Fibroblast of lung (primary cell): ENCODE measurements at regions not wholly inside any gene's neighbourhood (a gene's known extent, or its start where the extent isn't known, plus 50 kb on each side); places are given as distances from the start of the nearest gene placed in this dataset.

ENCODE experiments used
- DNase-seq, 2 donors: peaks; one replicate each; pipeline versions ENCODE4 v3.0.0 to v3.0.0-alpha.2; 2010; ENCODE audit warnings: low read depth in 2 of 2
- H2AFZ ChIP-seq: 2 replicates; pipeline ENCODE4 v1.5.1; 2012; ENCODE audit warnings: low read length, control low read depth, inconsistent platforms
- H3K27ac ChIP-seq: 2 replicates; pipeline ENCODE4 v1.5.1; 2011; ENCODE audit warnings: low read length, control low read depth; ENCODE audit not compliant: insufficient read depth
- H3K27me3 ChIP-seq: 2 replicates; pipeline ENCODE4 v1.5.1; 2011; ENCODE audit warnings: mild to moderate bottlenecking, low read length; ENCODE audit not compliant: control insufficient read depth, insufficient read depth
- H3K36me3 ChIP-seq: 2 replicates; pipeline ENCODE4 v1.5.1; 2011; ENCODE audit warnings: low read length; ENCODE audit not compliant: control insufficient read depth, insufficient read depth
- H3K4me1 ChIP-seq: 2 replicates; pipeline ENCODE4 v1.5.1; 2011; ENCODE audit warnings: low read length; ENCODE audit not compliant: control insufficient read depth, insufficient read depth; ENCODE audit errors: extremely low read depth
- H3K4me2 ChIP-seq: 2 replicates; pipeline ENCODE4 v1.5.1; 2011; ENCODE audit warnings: low read length, control low read depth; ENCODE audit not compliant: insufficient read depth; ENCODE audit errors: extremely low read depth
- H3K4me3 ChIP-seq, 4 experiments: fragments of 200-600 bp in 1 of 4; sonication (generic) in 1 of 4; replicated peaks in 1 of 4; 2 replicates each; pipeline ENCODE4 v1.5.1; 2011 to 2016; ENCODE audit warnings: low read length in 4 of 4, low read depth in 3 of 4, mild to moderate bottlenecking in 3 of 4, control low read depth in 2 of 4, inconsistent platforms in 1 of 4, mixed read lengths in 1 of 4; ENCODE audit not compliant: insufficient read depth in 1 of 4; ENCODE audit errors: control extremely low read depth in 1 of 4
- H3K79me2 ChIP-seq: 2 replicates; pipeline ENCODE4 v1.5.1; 2012; ENCODE audit warnings: mild to moderate bottlenecking, low read length, inconsistent platforms; ENCODE audit not compliant: control insufficient read depth, insufficient read depth
- H3K9ac ChIP-seq: 2 replicates; pipeline ENCODE4 v1.5.1; 2011; ENCODE audit warnings: mild to moderate bottlenecking, low read length, control low read depth; ENCODE audit not compliant: insufficient read depth
- H3K9me3 ChIP-seq: 2 replicates; pipeline ENCODE4 v1.5.1; 2012; ENCODE audit warnings: low read depth, low read length; ENCODE audit not compliant: control insufficient read depth, insufficient read depth
- H4K20me1 ChIP-seq: 2 replicates; pipeline ENCODE4 v1.5.1; 2011; ENCODE audit warnings: low read length; ENCODE audit not compliant: control insufficient read depth, insufficient read depth; ENCODE audit errors: extremely low read depth
- CTCF ChIP-seq, 2 donors: IDR thresholded peaks in 1 of 2; conservative IDR thresholded peaks in 1 of 2; 1 replicate in 1 of 2; 2 replicates in 1 of 2; pipeline ENCODE4 v1.5.1; 2011 to 2012; ENCODE audit warnings: low read length in 2 of 2, control low read depth in 1 of 2, inconsistent platforms in 1 of 2, low read depth in 1 of 2, mild to moderate bottlenecking in 1 of 2
- EZH2 ChIP-seq: IDR thresholded peaks from 2 replicates; pipeline ENCODE4 v1.5.1; 2012; ENCODE audit warnings: low read length, control low read depth, mild to moderate bottlenecking; ENCODE audit errors: missing control alignments

GRCh38 chr2:67258122-67258521 is 139.0 kb upstream of the ETAA1 start:
- Histone ChIP-seq H2AFZ (no peak overlapping the region), H3K27me3 (no peaks in the 10 kb centered on the region), H3K9me3 (no peaks in the 10 kb centered on the region), H3K36me3 (no peaks in the 10 kb centered on the region), H3K27ac (no peak overlapping the region), H3K79me2 (no peaks in the 10 kb centered on the region), H4K20me1 (no peaks in the 10 kb centered on the region), H3K4me1 (no peaks in the 10 kb centered on the region), H3K9ac (no peak overlapping the region), H3K4me3 (no peak overlapping the region), H3K4me2 (no peak overlapping the region)
- peak in 1 of 2 donors; percentile 17 for DNase-seq
- TF ChIP-seq EZH2: no peak
- TF ChIP-seq CTCF (conservative IDR thresholded peaks at IDR 0.05 in 1 of 2, IDR thresholded peaks at IDR 0.05 in 1 of 2; ENCODE audit: low read depth in 1 of 2, low read length in 2 of 2): no peak

- H3K36me3 ChIP-seq: no peaks in the 10 kb centered on the region
- peak overlapping the region; percentile 87 for H3K27ac ChIP-seq
- peak overlapping the region; percentile 20 for H3K4me2 ChIP-seq
- no peaks in the 10 kb centered on the region for H3K27me3 ChIP-seq
- H3K4me3 ChIP-seq: no peak overlapping the region
- peak in 1 of 2 donors; percentile 19 for DNase-seq
- no peaks in the 10 kb centered on the region for H3K79me2 ChIP-seq
- H2AFZ ChIP-seq: no peak overlapping the region
- H3K9me3 ChIP-seq: no peaks in the 10 kb centered on the region
- no peak for TF ChIP-seq CTCF (conservative IDR thresholded peaks at IDR 0.05 in 1 of 2, IDR thresholded peaks at IDR 0.05 in 1 of 2; ENCODE audit: low read depth in 1 of 2, low read length in 2 of 2)
- TF ChIP-seq EZH2: no peak
- no peaks in the 10 kb centered on the region for H4K20me1 ChIP-seq
- H3K9ac ChIP-seq: no peak overlapping the region
- no peaks in the 10 kb centered on the region for H3K4me1 ChIP-seq
Measured at GRCh38 chr2:67258831-67259230, 138.3 kb upstream of the ETAA1 start.

- H3K79me2 ChIP-seq: no peaks in the 10 kb centered on the region
- H3K4me1 ChIP-seq: no peaks in the 10 kb centered on the region
- no peak overlapping the region for H3K9ac ChIP-seq
- peak; percentile 81 to 97 for DNase-seq
- no peak for TF ChIP-seq CTCF (conservative IDR thresholded peaks at IDR 0.05 in 1 of 2, IDR thresholded peaks at IDR 0.05 in 1 of 2; ENCODE audit: low read depth in 1 of 2, low read length in 2 of 2)
- no peak for TF ChIP-seq EZH2
- H3K36me3 ChIP-seq: no peaks in the 10 kb centered on the region
- peak overlapping the region; percentile 66 for H3K4me2 ChIP-seq
- H3K4me3 ChIP-seq: no peak overlapping the region
- H4K20me1 ChIP-seq: no peaks in the 10 kb centered on the region
- no peaks in the 10 kb centered on the region for H3K9me3 ChIP-seq
- no peaks in the 10 kb centered on the region for H3K27me3 ChIP-seq
- peak overlapping the region; percentile 87 for H3K27ac ChIP-seq
- no peak overlapping the region for H2AFZ ChIP-seq
Measured at GRCh38 chr2:67259556-67260342, 137.4 kb upstream of the ETAA1 start.
